Thyroid gland (tissue), 4 donors: ENCODE measurements at regions not wholly inside any gene's neighbourhood (a gene's known extent, or its start where the extent isn't known, plus 50 kb on each side); places are given as distances from the start of the nearest gene placed in this dataset.

Experiments
- DNase-seq, 2 donors: peaks; one replicate each; pipeline ENCODE4 v3.0.0-alpha.2; 2019
- H3K27ac ChIP-seq, 3 donors: fragments of 200-600 bp; sonication (generic); 1 replicate in 2 of 3; 2 replicates in 1 of 3; pipeline ENCODE4 v1.5.1; 2016 to 2019; ENCODE audit warnings: mild to moderate bottlenecking in 1 of 3, moderate library complexity in 1 of 3
- H3K27me3 ChIP-seq: fragments of 200-600 bp; sonication (generic); one replicate; pipeline ENCODE4 v1.5.1; 2019
- H3K36me3 ChIP-seq, 2 donors: fragments of 200-600 bp; sonication (generic); one replicate each; pipeline ENCODE4 v1.5.1; 2016 to 2019
- H3K4me1 ChIP-seq, 2 donors: fragments of 200-600 bp; sonication (generic); one replicate each; pipeline ENCODE4 v1.5.1; 2017 to 2019
- H3K4me3 ChIP-seq, 3 donors: fragments of 200-600 bp; sonication (generic); replicated peaks in 1 of 3; 1 replicate in 2 of 3; 2 replicates in 1 of 3; pipeline ENCODE4 v1.5.1; 2016; ENCODE audit warnings: mild to moderate bottlenecking in 1 of 3
- H3K9me3 ChIP-seq: fragments of 200-600 bp; sonication (generic); one replicate; pipeline ENCODE4 v1.5.1; 2017
- POLR2A ChIP-seq, 2 donors: fragments of 450-650 bp; IDR thresholded peaks; one replicate each; pipeline ENCODE4 v1.6.1; 2017; ENCODE audit warnings: antibody characterized with exemption in 2 of 2, mild to moderate bottlenecking in 2 of 2, moderate library complexity in 1 of 2
- WGBS, 2 donors: methylation state at CpG; one replicate each; pipeline ENCODE4 v1.1.5; 2017; 5-methylcytosine and 5-hydroxymethylcytosine counted together
- intact Hi-C: fragments of 100-400 bp; cut with DNase I; formaldehyde crosslinking; loops from one replicate; pipeline ENCODE4 v1.15.1; 2023
- TF ChIP-seq, protein P1 (sequence below), 6 experiments: fragments of 200-600 bp in 3 of 6; fragments of 450-650 bp in 3 of 6; sonication (generic) in 3 of 6; IDR thresholded peaks; one replicate each; pipeline ENCODE4 v1.5.1; 2016 to 2019; ENCODE audit warnings: antibody characterized with exemption in 6 of 6, mild to moderate bottlenecking in 2 of 6, inconsistent platforms in 1 of 6, moderate library complexity in 1 of 6

DNA sequence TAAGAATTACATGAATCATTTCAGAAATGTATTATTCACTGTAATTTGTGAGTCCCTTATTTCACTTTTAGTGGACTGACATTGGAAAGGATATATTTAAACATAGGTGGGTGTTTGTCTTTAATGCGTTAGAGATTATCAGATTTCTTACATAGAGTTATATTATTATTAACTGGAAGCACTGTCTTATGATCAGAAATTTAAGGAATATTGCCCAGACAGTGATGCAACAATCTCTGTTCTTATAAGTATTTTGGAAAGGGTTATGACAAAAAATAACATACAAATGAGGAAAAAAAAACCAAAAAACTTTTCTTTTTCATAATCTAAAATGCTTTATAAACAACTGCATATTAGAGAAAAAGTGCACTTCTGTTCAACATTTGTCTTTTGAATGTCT is 836.6 kb downstream of the SLC6A15 start:
- 40 to 85% methylated on average over 1 of the region's 1 CpG for WGBS, 2 donors
- Histone ChIP-seq H3K27me3 (no peaks in the 10 kb centered on the region), H3K4me1 (peaks cover 0 to 2% of the 10 kb centered on the region in 2 donors), H3K9me3 (no peaks in the 10 kb centered on the region), H3K27ac (no peak overlapping the region), H3K4me3 (no peak overlapping the region), H3K36me3 (no peaks in the 10 kb centered on the region)
- intact Hi-C loops, result no loop called here
- no peak for DNase-seq
- TF ChIP-seq, protein P1, sequence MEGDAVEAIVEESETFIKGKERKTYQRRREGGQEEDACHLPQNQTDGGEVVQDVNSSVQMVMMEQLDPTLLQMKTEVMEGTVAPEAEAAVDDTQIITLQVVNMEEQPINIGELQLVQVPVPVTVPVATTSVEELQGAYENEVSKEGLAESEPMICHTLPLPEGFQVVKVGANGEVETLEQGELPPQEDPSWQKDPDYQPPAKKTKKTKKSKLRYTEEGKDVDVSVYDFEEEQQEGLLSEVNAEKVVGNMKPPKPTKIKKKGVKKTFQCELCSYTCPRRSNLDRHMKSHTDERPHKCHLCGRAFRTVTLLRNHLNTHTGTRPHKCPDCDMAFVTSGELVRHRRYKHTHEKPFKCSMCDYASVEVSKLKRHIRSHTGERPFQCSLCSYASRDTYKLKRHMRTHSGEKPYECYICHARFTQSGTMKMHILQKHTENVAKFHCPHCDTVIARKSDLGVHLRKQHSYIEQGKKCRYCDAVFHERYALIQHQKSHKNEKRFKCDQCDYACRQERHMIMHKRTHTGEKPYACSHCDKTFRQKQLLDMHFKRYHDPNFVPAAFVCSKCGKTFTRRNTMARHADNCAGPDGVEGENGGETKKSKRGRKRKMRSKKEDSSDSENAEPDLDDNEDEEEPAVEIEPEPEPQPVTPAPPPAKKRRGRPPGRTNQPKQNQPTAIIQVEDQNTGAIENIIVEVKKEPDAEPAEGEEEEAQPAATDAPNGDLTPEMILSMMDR (IDR thresholded peaks at IDR 0.05), result no peak
- TF ChIP-seq POLR2A (IDR thresholded peaks at IDR 0.05), result no peak

DNA sequence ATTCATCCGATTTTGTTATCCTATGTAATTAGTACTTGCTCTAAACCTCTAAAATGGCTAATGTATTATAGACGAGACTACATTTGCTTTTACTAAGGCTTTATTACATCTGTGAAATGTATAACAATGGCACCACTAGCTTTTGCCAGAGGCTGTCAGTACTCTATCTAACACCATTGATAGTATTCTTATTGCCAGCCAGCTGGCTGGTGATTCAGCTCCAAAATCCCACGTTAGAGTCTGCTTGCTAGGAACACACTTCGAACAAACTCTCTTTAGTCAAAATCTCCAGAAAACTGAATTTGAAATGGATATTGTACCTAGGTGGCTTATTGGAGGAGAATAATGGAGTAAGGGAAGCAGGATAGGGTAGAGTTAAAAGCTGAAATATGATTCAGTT is 839.2 kb downstream of the SLC6A15 start:
- Histone ChIP-seq H3K9me3 (no peaks in the 10 kb centered on the region), H3K4me1 (peaks cover 0 to 2% of the 10 kb centered on the region in 2 donors), H3K27ac (no peak overlapping the region), H3K4me3 (no peak overlapping the region), H3K36me3 (no peaks in the 10 kb centered on the region), H3K27me3 (no peaks in the 10 kb centered on the region)
- 87 to 88% methylated on average over 4 of the region's 4 CpGs for WGBS, 2 donors
- intact Hi-C loops, result no loop called here
- TF ChIP-seq, protein P1 (IDR thresholded peaks at IDR 0.05), result no peak
- no peak for TF ChIP-seq POLR2A (IDR thresholded peaks at IDR 0.05)
- no peak for DNase-seq

GRCh38 chr12:84072961-84073360 is 839.6 kb downstream of the SLC6A15 start:
- H3K27ac ChIP-seq, result no peak overlapping the region
- intact Hi-C loops, result no loop called here
- no peak for TF ChIP-seq POLR2A (IDR thresholded peaks at IDR 0.05)
- TF ChIP-seq, protein P1 (IDR thresholded peaks at IDR 0.05), result no peak
- no peaks in the 10 kb centered on the region for H3K9me3 ChIP-seq
- no peak overlapping the region for H3K4me3 ChIP-seq
- H3K27me3 ChIP-seq, result no peaks in the 10 kb centered on the region
- H3K36me3 ChIP-seq, result no peaks in the 10 kb centered on the region
- no peak for DNase-seq
- H3K4me1 ChIP-seq, result peaks cover 0 to 2% of the 10 kb centered on the region in 2 donors

DNA sequence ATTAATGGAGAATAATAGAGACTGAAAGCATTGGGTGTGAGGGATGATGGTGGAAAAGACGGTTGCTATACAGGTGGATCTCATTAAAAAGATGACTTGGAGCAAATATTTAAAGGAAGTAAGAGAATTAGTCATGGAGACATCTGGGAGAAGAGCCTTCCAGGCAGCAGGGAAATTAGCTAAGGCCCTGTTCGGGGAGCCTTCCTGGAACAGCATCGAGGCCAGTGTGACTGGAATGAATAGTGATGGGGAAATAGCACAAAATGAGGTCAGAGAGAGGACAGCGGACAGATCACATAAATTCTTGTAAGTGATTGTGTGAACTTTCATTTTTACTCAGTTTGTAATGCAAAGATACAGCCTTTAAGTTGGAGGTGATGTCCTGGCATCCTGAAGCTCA is 842.3 kb downstream of the SLC6A15 start:
- Histone ChIP-seq H3K27ac (no peak overlapping the region), H3K4me1 (peaks cover 0 to 2% of the 10 kb centered on the region in 2 donors), H3K36me3 (no peaks in the 10 kb centered on the region), H3K4me3 (no peak overlapping the region), H3K9me3 (no peaks in the 10 kb centered on the region), H3K27me3 (no peaks in the 10 kb centered on the region)
- WGBS, 2 donors, result 78 to 79% methylated on average over 4 of the region's 4 CpGs
- no peak for TF ChIP-seq POLR2A (IDR thresholded peaks at IDR 0.05)
- TF ChIP-seq, protein P1 (IDR thresholded peaks at IDR 0.05), result no peak
- intact Hi-C loops, result no loop called here
- DNase-seq, result no peak

DNA sequence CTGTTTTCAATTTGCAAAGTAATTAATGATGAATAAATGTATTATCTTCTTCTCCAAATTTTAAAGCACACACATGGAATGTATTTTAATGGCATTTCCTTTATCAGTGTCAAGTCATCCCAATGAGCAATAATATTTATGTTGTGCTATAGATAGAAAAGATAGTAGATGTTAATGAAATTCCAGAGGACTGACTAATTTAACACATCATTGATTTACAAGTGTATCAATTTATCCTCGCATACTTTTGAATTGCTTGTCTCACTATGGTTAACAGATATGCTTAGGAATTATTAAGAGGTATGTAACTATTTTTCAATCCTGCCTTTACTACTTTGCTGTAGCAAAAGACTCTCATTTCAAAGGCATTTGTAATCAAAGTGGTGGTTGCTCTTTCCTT is 842.9 kb downstream of the SLC6A15 start:
- Histone ChIP-seq H3K27ac (no peak overlapping the region), H3K36me3 (no peaks in the 10 kb centered on the region), H3K4me1 (peaks cover 0 to 2% of the 10 kb centered on the region in 2 donors), H3K9me3 (no peaks in the 10 kb centered on the region), H3K4me3 (no peak overlapping the region), H3K27me3 (no peaks in the 10 kb centered on the region)
- DNase-seq, result no peak
- 84 to 88% methylated on average over 1 of the region's 1 CpG for WGBS, 2 donors
- TF ChIP-seq, protein P1 (IDR thresholded peaks at IDR 0.05), result no peak
- TF ChIP-seq POLR2A (IDR thresholded peaks at IDR 0.05), result no peak
- intact Hi-C loops, result no loop called here
